GM20000 (cell line): ENCODE measurements at regions not wholly inside any gene's neighbourhood (a gene's known extent, or its start where the extent isn't known, plus 50 kb on each side); places are given as distances from the start of the nearest gene placed in this dataset.

Source experiments
- DNase-seq: peaks from one replicate; pipeline ENCODE4 v3.0.0; 2012; ENCODE audit warnings: low spot score
- CTCF ChIP-seq: IDR thresholded peaks from 2 replicates; pipeline ENCODE4 v1.5.1; 2012; ENCODE audit warnings: mild to moderate bottlenecking, control low read depth; ENCODE audit errors: extremely low read depth, missing control alignments

GRCh38 chr10:36692759-36693158 is 432.6 kb upstream of the ANKRD30A start:
- TF ChIP-seq CTCF = no peak
- no peak for DNase-seq

- no peak for TF ChIP-seq CTCF
- no peak for DNase-seq
Measured at GRCh38 chr10:36688717-36689116, 436.7 kb upstream of the ANKRD30A start.

- DNase-seq = no peak
- TF ChIP-seq CTCF = no peak
Measured at GRCh38 chr10:36683421-36683820, 442.0 kb upstream of the ANKRD30A start.

GRCh38 chr10:36681751-36682632 is 443.4 kb upstream of the ANKRD30A start:
- no peak for DNase-seq
- no peak for TF ChIP-seq CTCF

GRCh38 chr10:36679554-36679953 is 445.8 kb upstream of the ANKRD30A start:
- TF ChIP-seq CTCF = no peak
- DNase-seq = no peak

- DNase-seq = no peak
- TF ChIP-seq CTCF = no peak
Measured at GRCh38 chr10:36677431-36677768, 448.0 kb upstream of the ANKRD30A start.

- DNase-seq = no peak
- TF ChIP-seq CTCF = no peak
Measured at GRCh38 chr10:36676756-36677430, 448.5 kb upstream of the ANKRD30A start.
